ENCODE measurements at regions not wholly inside any gene's neighbourhood (a gene's known extent, or its start where the extent isn't known, plus 50 kb on each side); places are given as distances from the start of the nearest gene placed in this dataset.
"Not testable (repeated sequence)": the region's sequence is repeated elsewhere in the genome, so short reads cannot be mapped to it uniquely, and the experiment has no call there.

GRCh38 chr2:131721163-131721562 lies 193.5 kb downstream of the CCDC74A start:
- not testable (repeated sequence) for H3K4me2 ChIP-seq, H3K9ac ChIP-seq, H3K4me3 ChIP-seq, H3K27me3 ChIP-seq, H3K27ac ChIP-seq, H3K4me1 ChIP-seq, H4K20me1 ChIP-seq
- Histone ChIP-seq H3K9me3 (replicated peaks in 1 of 11) (peaks cover 0 to 13% (median 8%) of the 10 kb centered on the region in 11 experiments; a peak in 12 of 22 replicates), H3K36me3 (peaks cover 10 to 24% (median 15%) of the 10 kb centered on the region in 11 experiments)

- H3K4me1 ChIP-seq, H3K4me2 ChIP-seq, H3K9ac ChIP-seq, H4K20me1 ChIP-seq, H3K27ac ChIP-seq, H3K4me3 ChIP-seq, H3K27me3 ChIP-seq: not testable (repeated sequence)
- Histone ChIP-seq H3K9me3 (replicated peaks in 1 of 11) (peaks cover 0 to 13% (median 8%) of the 10 kb centered on the region in 11 experiments; a peak in 12 of 22 replicates), H3K36me3 (peaks cover 10 to 24% (median 15%) of the 10 kb centered on the region in 11 experiments)
These were observed 194.6 kb downstream of the CCDC74A start for GRCh38 chr2:131722256-131722655.

- H3K9ac ChIP-seq, result no peak overlapping the region
- no peaks in the 10 kb centered on the region for H3K27me3 ChIP-seq
- no peaks in the 10 kb centered on the region for H3K4me1 ChIP-seq
- no peak overlapping the region for H3K4me3 ChIP-seq
- H3K27ac ChIP-seq, result no peak overlapping the region
- H3K4me2 ChIP-seq, result no peak overlapping the region
- TF ChIP-seq Cebpa-rat (IDR thresholded peaks at IDR 0.05), result no peak
- peaks cover 10 to 24% (median 15%) of the 10 kb centered on the region in 11 experiments for H3K36me3 ChIP-seq
- H3K9me3 ChIP-seq (replicated peaks in 1 of 11), result peaks cover 0 to 13% (median 8%) of the 10 kb centered on the region in 11 experiments; a peak in 11 of 22 replicates
- H4K20me1 ChIP-seq, result peaks cover 0 to 4% (median 0%) of the 10 kb centered on the region in 11 experiments; a peak in 1 of 22 replicates
These were observed 196.3 kb downstream of the CCDC74A start for GRCh38 chr2:131724019-131724418.

- H3K36me3 ChIP-seq; H3K4me1 ChIP-seq; H3K4me3 ChIP-seq; H4K20me1 ChIP-seq; H3K27ac ChIP-seq; H3K4me2 ChIP-seq; H3K9me3 ChIP-seq (replicated peaks in 1 of 11); H3K27me3 ChIP-seq; H3K9ac ChIP-seq: not testable (repeated sequence)
These were observed 200.8 kb downstream of the CCDC74A start for GRCh38 chr2:131728451-131728850.

- not testable (repeated sequence) for H3K4me2 ChIP-seq; H3K27ac ChIP-seq; H4K20me1 ChIP-seq; H3K9me3 ChIP-seq (replicated peaks in 1 of 11); H3K4me3 ChIP-seq; H3K36me3 ChIP-seq; H3K9ac ChIP-seq; H3K4me1 ChIP-seq; H3K27me3 ChIP-seq
These were observed 205.8 kb downstream of the CCDC74A start for GRCh38 chr2:131733530-131733929.

- not testable (repeated sequence) for H3K9me3 ChIP-seq (replicated peaks in 1 of 11); H3K4me3 ChIP-seq; H3K27ac ChIP-seq; H3K36me3 ChIP-seq; H4K20me1 ChIP-seq; H3K4me1 ChIP-seq; H3K4me2 ChIP-seq; H3K9ac ChIP-seq; H3K27me3 ChIP-seq
These were observed 208.7 kb downstream of the CCDC74A start for GRCh38 chr2:131736406-131736805.

GRCh38 chr2:131738533-131738932 lies 210.8 kb downstream of the CCDC74A start:
- not testable (repeated sequence) for H3K9ac ChIP-seq; H3K9me3 ChIP-seq (replicated peaks in 1 of 11); H4K20me1 ChIP-seq; H3K4me2 ChIP-seq; H3K27ac ChIP-seq; H3K27me3 ChIP-seq; H3K36me3 ChIP-seq; H3K4me3 ChIP-seq; H3K4me1 ChIP-seq

- not testable (repeated sequence) for H3K9me3 ChIP-seq (replicated peaks in 1 of 11); H3K27me3 ChIP-seq; H4K20me1 ChIP-seq; H3K9ac ChIP-seq; H3K4me1 ChIP-seq; H3K27ac ChIP-seq; H3K4me2 ChIP-seq; H3K36me3 ChIP-seq; H3K4me3 ChIP-seq
These were observed 211.3 kb downstream of the CCDC74A start for GRCh38 chr2:131738996-131739434.

GRCh38 chr2:131753640-131754561 lies 226.2 kb downstream of the CCDC74A start:
- peaks cover 37 to 47% (median 38%) of the 10 kb centered on the region in 11 experiments for H3K9me3 ChIP-seq (replicated peaks in 1 of 11)
- no peak overlapping the region; a peak in 1 of 20 replicates for H3K4me3 ChIP-seq
- no peaks in the 10 kb centered on the region for H3K4me1 ChIP-seq
- no peaks in the 10 kb centered on the region for H3K27me3 ChIP-seq
- no peak overlapping the region for H3K9ac ChIP-seq
- no peak overlapping the region for H3K4me2 ChIP-seq
- peaks cover 0 to 9% (median 0%) of the 10 kb centered on the region in 11 experiments; a peak in 2 of 22 replicates for H3K36me3 ChIP-seq
- H3K27ac ChIP-seq, result no peak overlapping the region
- no peaks in the 10 kb centered on the region for H4K20me1 ChIP-seq
- TF ChIP-seq Cebpa-rat (IDR thresholded peaks at IDR 0.05), result no peak

All from BLaER1 treated with 17β-estradiol and CSF1 and Interleukin-3, amounts not matched to agents 10 nM and 100 nM (cell line).